ENCODE measurements at regions not wholly inside any gene's neighbourhood (a gene's known extent, or its start where the extent isn't known, plus 50 kb on each side); places are given as distances from the start of the nearest gene placed in this dataset.

GRCh38 chr5:67997148-67997547, 218.4 kb upstream of the PIK3R1 start:
- H3K36me3 ChIP-seq (replicated peaks; ENCODE audit: insufficient read depth, low read depth) = no peaks in the 10 kb centered on the region
- 92% methylated on average over 1 of the region's 1 CpG for WGBS (ENCODE audit: low lambda C conversion rate, missing lambda C conversion rate)
- TF ChIP-seq EZH2phosphoT487 (IDR thresholded peaks at IDR 0.05; ENCODE audit: low read depth, severe bottlenecking, unreplicated experiment) = no peak
- TF ChIP-seq EZH2 (IDR thresholded peaks at IDR 0.05; ENCODE audit: borderline replicate concordance) = no peak
- TF ChIP-seq, protein P1, sequence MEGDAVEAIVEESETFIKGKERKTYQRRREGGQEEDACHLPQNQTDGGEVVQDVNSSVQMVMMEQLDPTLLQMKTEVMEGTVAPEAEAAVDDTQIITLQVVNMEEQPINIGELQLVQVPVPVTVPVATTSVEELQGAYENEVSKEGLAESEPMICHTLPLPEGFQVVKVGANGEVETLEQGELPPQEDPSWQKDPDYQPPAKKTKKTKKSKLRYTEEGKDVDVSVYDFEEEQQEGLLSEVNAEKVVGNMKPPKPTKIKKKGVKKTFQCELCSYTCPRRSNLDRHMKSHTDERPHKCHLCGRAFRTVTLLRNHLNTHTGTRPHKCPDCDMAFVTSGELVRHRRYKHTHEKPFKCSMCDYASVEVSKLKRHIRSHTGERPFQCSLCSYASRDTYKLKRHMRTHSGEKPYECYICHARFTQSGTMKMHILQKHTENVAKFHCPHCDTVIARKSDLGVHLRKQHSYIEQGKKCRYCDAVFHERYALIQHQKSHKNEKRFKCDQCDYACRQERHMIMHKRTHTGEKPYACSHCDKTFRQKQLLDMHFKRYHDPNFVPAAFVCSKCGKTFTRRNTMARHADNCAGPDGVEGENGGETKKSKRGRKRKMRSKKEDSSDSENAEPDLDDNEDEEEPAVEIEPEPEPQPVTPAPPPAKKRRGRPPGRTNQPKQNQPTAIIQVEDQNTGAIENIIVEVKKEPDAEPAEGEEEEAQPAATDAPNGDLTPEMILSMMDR (IDR thresholded peaks at IDR 0.05; ENCODE audit: poor library complexity) = no peak
- no peaks in the 10 kb centered on the region for H3K27me3 ChIP-seq
- no peak for DNase-seq (ENCODE audit: low spot score)
- H3K4me2 ChIP-seq = no peak overlapping the region
- no peak overlapping the region for H3K4me3 ChIP-seq
- H3K9me2 ChIP-seq (replicated peaks; ENCODE audit: insufficient read depth) = no peaks in the 10 kb centered on the region
- H4K20me1 ChIP-seq (ENCODE audit: insufficient read depth, poor library complexity, severe bottlenecking) = no peaks in the 10 kb centered on the region
- H3K27ac ChIP-seq = no peak overlapping the region
- H2AFZ ChIP-seq = no peak overlapping the region
- no peaks in the 10 kb centered on the region for H3K9me3 ChIP-seq (ENCODE audit: low read depth)
- no peaks in the 10 kb centered on the region for H3K79me2 ChIP-seq
- no peaks in the 10 kb centered on the region for H3K4me1 ChIP-seq (ENCODE audit: insufficient read depth)

DNA sequence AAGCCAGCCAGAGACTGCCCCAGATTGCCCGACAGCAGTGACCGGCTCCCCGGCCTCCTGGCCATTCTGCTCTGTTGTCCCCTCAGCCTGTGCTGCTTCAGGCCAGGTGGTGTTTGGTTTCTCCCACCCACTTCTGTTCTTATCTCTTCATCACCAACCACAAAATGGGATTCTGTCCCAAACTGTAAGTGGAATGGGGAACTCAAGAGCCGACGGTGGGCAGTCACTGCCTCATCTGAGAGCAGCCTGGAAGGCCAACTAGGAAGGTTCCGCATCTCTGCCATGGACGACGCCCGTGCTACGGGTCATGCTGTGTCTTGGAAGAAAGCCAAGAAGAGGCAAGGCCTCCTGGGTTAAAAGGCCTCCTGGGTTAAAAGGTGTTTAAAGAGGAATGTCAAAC, 219.0 kb upstream of the PIK3R1 start:
- TF ChIP-seq EZH2 (IDR thresholded peaks at IDR 0.05; ENCODE audit: borderline replicate concordance) (no peak), EZH2phosphoT487 (IDR thresholded peaks at IDR 0.05; ENCODE audit: low read depth, severe bottlenecking, unreplicated experiment) (no peak)
- TF ChIP-seq, protein P1 (IDR thresholded peaks at IDR 0.05; ENCODE audit: poor library complexity) = no peak
- no peaks in the 10 kb centered on the region for H3K9me2 ChIP-seq (replicated peaks; ENCODE audit: insufficient read depth)
- no peak overlapping the region for H2AFZ ChIP-seq
- WGBS (ENCODE audit: low lambda C conversion rate, missing lambda C conversion rate) = 90% methylated on average over 10 of the region's 10 CpGs
- no peaks in the 10 kb centered on the region for H3K9me3 ChIP-seq (ENCODE audit: low read depth)
- no peak overlapping the region for H3K4me3 ChIP-seq
- no peak for DNase-seq (ENCODE audit: low spot score)
- no peak overlapping the region for H3K27ac ChIP-seq
- no peak overlapping the region for H3K4me2 ChIP-seq
- no peaks in the 10 kb centered on the region for H3K4me1 ChIP-seq (ENCODE audit: insufficient read depth)
- H4K20me1 ChIP-seq (ENCODE audit: insufficient read depth, poor library complexity, severe bottlenecking) = no peaks in the 10 kb centered on the region
- H3K36me3 ChIP-seq (replicated peaks; ENCODE audit: insufficient read depth, low read depth) = no peaks in the 10 kb centered on the region
- H3K79me2 ChIP-seq = no peaks in the 10 kb centered on the region
- H3K27me3 ChIP-seq = no peaks in the 10 kb centered on the region

- Histone ChIP-seq H3K79me2 (no peaks in the 10 kb centered on the region), H3K9me2 (replicated peaks; ENCODE audit: insufficient read depth) (no peaks in the 10 kb centered on the region), H4K20me1 (ENCODE audit: insufficient read depth, poor library complexity, severe bottlenecking) (no peaks in the 10 kb centered on the region), H3K9me3 (ENCODE audit: low read depth) (no peaks in the 10 kb centered on the region), H3K36me3 (replicated peaks; ENCODE audit: insufficient read depth, low read depth) (no peaks in the 10 kb centered on the region), H3K4me3 (no peak overlapping the region), H2AFZ (no peak overlapping the region), H3K4me2 (no peak overlapping the region), H3K27ac (no peak overlapping the region), H3K27me3 (no peaks in the 10 kb centered on the region), H3K4me1 (ENCODE audit: insufficient read depth) (peaks cover 3% of the 10 kb centered on the region)
- no peak for DNase-seq (ENCODE audit: low spot score)
- TF ChIP-seq, protein P1 (IDR thresholded peaks at IDR 0.05; ENCODE audit: poor library complexity) = no peak
- no peak for TF ChIP-seq EZH2 (IDR thresholded peaks at IDR 0.05; ENCODE audit: borderline replicate concordance)
- TF ChIP-seq EZH2phosphoT487 (IDR thresholded peaks at IDR 0.05; ENCODE audit: low read depth, severe bottlenecking, unreplicated experiment) = no peak
- 82% methylated on average over 3 of the region's 3 CpGs for WGBS (ENCODE audit: low lambda C conversion rate, missing lambda C conversion rate)
These were observed 222.6 kb upstream of the PIK3R1 start for GRCh38 chr5:67992923-67993322.

- no peaks in the 10 kb centered on the region for H3K36me3 ChIP-seq (replicated peaks; ENCODE audit: insufficient read depth, low read depth)
- no peaks in the 10 kb centered on the region for H3K9me2 ChIP-seq (replicated peaks; ENCODE audit: insufficient read depth)
- peaks cover 16% of the 10 kb centered on the region for H3K4me1 ChIP-seq (ENCODE audit: insufficient read depth)
- no peak for DNase-seq (ENCODE audit: low spot score)
- no peaks in the 10 kb centered on the region for H3K79me2 ChIP-seq
- H3K9me3 ChIP-seq (ENCODE audit: low read depth) = no peaks in the 10 kb centered on the region
- H3K4me3 ChIP-seq = no peak overlapping the region
- H3K27ac ChIP-seq = peak overlapping the region; percentile 4
- H4K20me1 ChIP-seq (ENCODE audit: insufficient read depth, poor library complexity, severe bottlenecking) = no peaks in the 10 kb centered on the region
- TF ChIP-seq, protein P1 (IDR thresholded peaks at IDR 0.05; ENCODE audit: poor library complexity) = no peak
- TF ChIP-seq EZH2phosphoT487 (IDR thresholded peaks at IDR 0.05; ENCODE audit: low read depth, severe bottlenecking, unreplicated experiment) = no peak
- TF ChIP-seq EZH2 (IDR thresholded peaks at IDR 0.05; ENCODE audit: borderline replicate concordance) = no peak
- H3K4me2 ChIP-seq = no peak overlapping the region
- WGBS (ENCODE audit: low lambda C conversion rate, missing lambda C conversion rate) = 60% methylated on average over 2 of the region's 2 CpGs
- no peak overlapping the region for H2AFZ ChIP-seq
- no peaks in the 10 kb centered on the region for H3K27me3 ChIP-seq
These were observed 226.1 kb upstream of the PIK3R1 start for GRCh38 chr5:67989456-67989855.

All from hepatocyte (in vitro differentiated cells).